Gastroesophageal sphincter (tissue), 4 donors: ENCODE measurements at regions not wholly inside any gene's neighbourhood (a gene's known extent, or its start where the extent isn't known, plus 50 kb on each side); places are given as distances from the start of the nearest gene placed in this dataset.

ENCODE experiments used
- ATAC-seq: fragments of 150-250 bp; one replicate; pipeline ENCODE4 v1.9.1; 2016; ENCODE audit warnings: mild to moderate bottlenecking, moderate library complexity
- H3K27ac ChIP-seq, 4 donors: fragments of 200-600 bp; sonication (generic) in 3 of 4; 1 replicate in 3 of 4; 2 replicates in 1 of 4; pipeline ENCODE4 v1.5.1; 2016 to 2019
- H3K27me3 ChIP-seq: fragments of 200-600 bp; sonication (generic); one replicate; pipeline ENCODE4 v1.5.1; 2019
- H3K36me3 ChIP-seq, 2 donors: fragments of 200-600 bp; sonication (generic); one replicate each; pipeline ENCODE4 v1.5.1; 2019; ENCODE audit warnings: control low read depth in 1 of 2
- H3K4me1 ChIP-seq, 3 donors: fragments of 200-600 bp; sonication (generic); 1 replicate in 2 of 3; 2 replicates in 1 of 3; pipeline ENCODE4 v1.5.1; 2016 to 2019; ENCODE audit warnings: control low read depth in 2 of 3
- H3K4me3 ChIP-seq, 2 donors: fragments of 200-600 bp; sonication (generic); one replicate each; pipeline ENCODE4 v1.5.1; 2019; ENCODE audit warnings: mild to moderate bottlenecking in 1 of 2, moderate library complexity in 1 of 2
- H3K9me3 ChIP-seq, 3 donors: fragments of 200-600 bp; sonication (generic); one replicate each; pipeline ENCODE4 v1.5.1; 2017 to 2019; ENCODE audit warnings: control low read depth in 2 of 3
- CTCF ChIP-seq, 4 experiments: fragments of 200-600 bp in 2 of 4; fragments of 450-650 bp in 2 of 4; sonication (generic) in 1 of 4; IDR thresholded peaks; one replicate each; pipeline ENCODE4 v1.5.1; 2017 to 2019; ENCODE audit warnings: antibody characterized with exemption in 4 of 4, mild to moderate bottlenecking in 2 of 4, moderate library complexity in 2 of 4
- EP300 ChIP-seq: sonication (generic); formaldehyde crosslinking; IDR thresholded peaks from one replicate; pipeline ENCODE4 v1.6.1; 2017; ENCODE audit warnings: antibody characterized with exemption, mild to moderate bottlenecking
- POLR2A ChIP-seq, 2 donors: fragments of 450-650 bp; IDR thresholded peaks; one replicate each; pipeline ENCODE4 v1.6.1; 2017; ENCODE audit warnings: antibody characterized with exemption in 2 of 2, mild to moderate bottlenecking in 2 of 2, moderate library complexity in 1 of 2
- POLR2AphosphoS5 ChIP-seq: sonication (generic); formaldehyde crosslinking; IDR thresholded peaks from one replicate; pipeline ENCODE4 v1.6.1; 2017; ENCODE audit warnings: antibody characterized with exemption
- WGBS, 2 donors: methylation state at CpG; one replicate each; pipeline ENCODE4 v1.1.5; 2018; ENCODE audit warnings: low coverage in 1 of 2; 5-methylcytosine and 5-hydroxymethylcytosine counted together

GRCh38 chr16:5643855-5644531 lies 546.4 kb upstream of the EEF2KMT start:
- Histone ChIP-seq H3K27me3 (peaks cover 21% of the 10 kb centered on the region), H3K4me3 (no peak overlapping the region), H3K36me3 (no peaks in the 10 kb centered on the region), H3K27ac (no peak overlapping the region), H3K9me3 (peaks cover 0 to 4% (median 0%) of the 10 kb centered on the region in 3 donors), H3K4me1 (no peaks in the 10 kb centered on the region)
- TF ChIP-seq CTCF (IDR thresholded peaks at IDR 0.05) (no peak), POLR2AphosphoS5 (no peak), POLR2A (IDR thresholded peaks at IDR 0.05) (no peak), EP300 (no peak)
- 90 to 92% methylated on average over 10 of the region's 10 CpGs for WGBS, 2 donors
- no peak for ATAC-seq

- no peaks in the 10 kb centered on the region for H3K4me1 ChIP-seq
- TF ChIP-seq EP300: no peak
- TF ChIP-seq POLR2AphosphoS5: no peak
- TF ChIP-seq CTCF (IDR thresholded peaks at IDR 0.05): no peak
- H3K9me3 ChIP-seq: peaks cover 0 to 4% (median 0%) of the 10 kb centered on the region in 3 donors
- no peaks in the 10 kb centered on the region for H3K36me3 ChIP-seq
- 17 to 39% methylated on average over 1 to 6 of the region's 6 CpGs for WGBS, 2 donors
- no peak overlapping the region for H3K27ac ChIP-seq
- no peak overlapping the region for H3K4me3 ChIP-seq
- H3K27me3 ChIP-seq: peaks cover 21% of the 10 kb centered on the region
- ATAC-seq: no peak
Observed at GRCh38 chr16:5642436-5642835, 544.8 kb upstream of the EEF2KMT start.

GRCh38 chr16:5642011-5642410 lies 544.4 kb upstream of the EEF2KMT start:
- no peak overlapping the region for H3K4me3 ChIP-seq
- peaks cover 0 to 4% (median 0%) of the 10 kb centered on the region in 3 donors for H3K9me3 ChIP-seq
- peaks cover 25% of the 10 kb centered on the region for H3K27me3 ChIP-seq
- no peak overlapping the region for H3K27ac ChIP-seq
- ATAC-seq: no peak
- no peaks in the 10 kb centered on the region for H3K4me1 ChIP-seq
- no peaks in the 10 kb centered on the region for H3K36me3 ChIP-seq
- TF ChIP-seq POLR2AphosphoS5: no peak
- TF ChIP-seq CTCF (IDR thresholded peaks at IDR 0.05): no peak
- no peak for TF ChIP-seq POLR2A (IDR thresholded peaks at IDR 0.05)
- TF ChIP-seq EP300: no peak
- 13 to 25% methylated on average over 1 to 6 of the region's 6 CpGs for WGBS, 2 donors

- no peaks in the 10 kb centered on the region for H3K36me3 ChIP-seq
- WGBS, 2 donors: 78 to 86% methylated on average over 1 of the region's 1 CpG
- TF ChIP-seq CTCF (IDR thresholded peaks at IDR 0.05) (no peak), POLR2A (IDR thresholded peaks at IDR 0.05) (no peak), POLR2AphosphoS5 (no peak), EP300 (no peak)
- H3K4me3 ChIP-seq: no peak overlapping the region
- H3K27me3 ChIP-seq: peaks cover 33% of the 10 kb centered on the region
- H3K9me3 ChIP-seq: peaks cover 0 to 4% (median 0%) of the 10 kb centered on the region in 3 donors
- H3K4me1 ChIP-seq: no peaks in the 10 kb centered on the region
- no peak overlapping the region for H3K27ac ChIP-seq
- no peak for ATAC-seq
Observed at GRCh38 chr16:5640883-5641282, 543.3 kb upstream of the EEF2KMT start.

- H3K4me3 ChIP-seq: no peak overlapping the region
- peaks cover 33% of the 10 kb centered on the region for H3K27me3 ChIP-seq
- H3K36me3 ChIP-seq: no peaks in the 10 kb centered on the region
- peaks cover 0 to 4% (median 0%) of the 10 kb centered on the region in 3 donors for H3K9me3 ChIP-seq
- H3K27ac ChIP-seq: no peak overlapping the region
- no peak for TF ChIP-seq CTCF (IDR thresholded peaks at IDR 0.05)
- TF ChIP-seq POLR2AphosphoS5: no peak
- TF ChIP-seq EP300: no peak
- TF ChIP-seq POLR2A (IDR thresholded peaks at IDR 0.05): no peak
- WGBS, 2 donors: 77% methylated on average over 2 of the region's 3 CpGs; no CpG with 5 or more reads in 1 of the 2 donors
- no peaks in the 10 kb centered on the region for H3K4me1 ChIP-seq
- no peak for ATAC-seq
Observed at GRCh38 chr16:5639531-5639930, 541.9 kb upstream of the EEF2KMT start.
